Bronchial epithelial cell (primary cell): ENCODE measurements at regions not wholly inside any gene's neighbourhood (a gene's known extent, or its start where the extent isn't known, plus 50 kb on each side); places are given as distances from the start of the nearest gene placed in this dataset.

Experiments used
- DNase-seq: peaks from one replicate; pipeline ENCODE4 v3.0.0-alpha.2; 2010; ENCODE audit warnings: low read depth
- FAIRE-seq: peaks from 2 replicates; lab custom pipeline; 2011; peaks lifted over from hg19 to GRCh38; lab: Jason Lieb, UNC
- H3K27me3 ChIP-seq: 2 replicates; pipeline ENCODE4 v1.5.1; 2011; ENCODE audit warnings: low read length; ENCODE audit not compliant: control insufficient read depth, insufficient read depth
- H3K36me3 ChIP-seq: 2 replicates; pipeline ENCODE4 v1.5.1; 2011; ENCODE audit warnings: low read length; ENCODE audit not compliant: control insufficient read depth, insufficient read depth
- H3K4me3 ChIP-seq: 2 replicates; pipeline ENCODE4 v1.5.1; 2011; ENCODE audit warnings: mild to moderate bottlenecking, low read depth, low read length, control low read depth
- CTCF ChIP-seq: IDR thresholded peaks from 2 replicates; pipeline ENCODE4 v1.5.1; 2011; ENCODE audit warnings: mild to moderate bottlenecking, moderate library complexity, low read length, control low read depth, inconsistent platforms; ENCODE audit not compliant: insufficient read depth, severe bottlenecking

DNA sequence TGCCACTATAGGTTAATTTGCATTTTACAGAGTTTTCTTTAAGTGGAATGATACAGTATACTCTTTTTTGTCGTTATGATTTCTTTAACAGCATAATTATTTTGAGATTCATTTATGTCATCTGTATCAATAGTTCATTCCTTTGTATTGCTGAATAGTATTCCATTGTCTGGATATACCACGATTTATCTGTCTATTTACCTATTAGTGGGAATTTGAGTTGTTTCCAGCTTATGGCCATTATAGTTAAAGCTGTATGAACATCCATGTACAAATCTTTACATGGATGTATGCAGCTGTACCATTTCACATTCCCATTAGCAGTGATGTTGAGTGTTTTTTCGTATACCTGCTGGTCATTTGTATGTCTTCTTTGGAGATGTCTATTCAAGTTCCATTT lies 163.9 kb downstream of the ETNK1 start:
- DNase-seq (no peak), FAIRE-seq (no peak)
- Histone ChIP-seq H3K4me3 (no peak overlapping the region), H3K36me3 (no peaks in the 10 kb centered on the region), H3K27me3 (no peaks in the 10 kb centered on the region)
- no peak for TF ChIP-seq CTCF

GRCh38 chr12:22792138-22792537 lies 167.2 kb downstream of the ETNK1 start:
- no peaks in the 10 kb centered on the region for H3K36me3 ChIP-seq
- FAIRE-seq (no peak), DNase-seq (peak; percentile 57)
- TF ChIP-seq CTCF = no peak
- H3K4me3 ChIP-seq = no peak overlapping the region
- no peaks in the 10 kb centered on the region for H3K27me3 ChIP-seq

GRCh38 chr12:22794017-22794416 lies 169.0 kb downstream of the ETNK1 start:
- no peak for FAIRE-seq
- Histone ChIP-seq H3K4me3 (no peak overlapping the region), H3K36me3 (no peaks in the 10 kb centered on the region), H3K27me3 (no peaks in the 10 kb centered on the region)
- DNase-seq = no peak
- TF ChIP-seq CTCF = no peak

DNA sequence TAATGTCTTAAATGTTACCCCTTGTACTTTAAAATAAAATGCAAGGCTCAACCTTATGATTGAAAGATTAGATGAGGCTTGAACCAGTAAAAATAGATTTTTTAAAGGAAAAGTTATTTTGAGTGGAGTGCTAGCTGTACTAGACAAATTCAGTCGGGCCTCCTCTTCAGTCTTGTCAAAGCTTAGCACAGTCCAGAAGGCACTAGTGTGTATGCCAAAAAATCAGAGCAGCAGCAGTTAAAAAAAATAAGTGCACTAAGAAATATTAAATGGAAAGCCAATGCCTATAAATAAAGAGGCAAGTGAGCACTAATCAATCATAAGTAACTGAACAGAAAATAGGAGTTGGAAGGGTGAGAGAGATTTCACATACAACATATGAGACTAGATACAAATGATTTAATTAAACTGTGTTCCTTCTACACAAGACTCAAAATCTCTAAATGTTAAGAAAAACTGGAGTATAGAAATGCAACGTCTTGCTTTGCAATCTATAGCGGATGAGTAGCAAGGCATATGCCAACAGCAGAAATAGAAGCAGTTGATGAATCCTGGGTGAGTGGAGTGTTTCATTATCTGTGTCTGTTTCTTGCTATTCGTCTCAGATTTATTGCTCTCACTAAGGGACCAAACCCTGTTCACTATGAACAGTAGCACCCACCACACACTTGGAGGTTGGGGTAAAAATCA lies 172.1 kb downstream of the ETNK1 start:
- DNase-seq (no peak), FAIRE-seq (no peak)
- Histone ChIP-seq H3K36me3 (no peaks in the 10 kb centered on the region), H3K4me3 (no peak overlapping the region), H3K27me3 (no peaks in the 10 kb centered on the region)
- TF ChIP-seq CTCF = no peak

DNA sequence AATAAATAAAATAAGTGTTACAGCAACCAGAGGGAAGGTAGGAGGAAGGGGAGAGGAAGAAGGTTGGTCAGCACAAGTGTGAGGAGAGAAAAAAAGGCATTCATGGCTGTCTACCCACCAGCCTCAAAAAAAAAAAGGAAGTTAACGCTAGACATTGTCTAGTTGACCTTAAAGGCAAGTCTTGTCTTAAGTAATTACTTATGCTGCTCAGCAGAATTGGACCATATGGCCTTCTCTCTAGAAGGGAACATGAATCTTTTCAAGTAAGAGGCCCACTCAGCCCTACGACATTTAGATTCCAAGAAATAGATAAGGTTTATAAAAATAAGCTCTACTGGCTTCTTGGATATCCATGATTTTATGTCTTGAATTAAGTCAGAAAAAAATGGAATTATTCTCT lies 172.7 kb downstream of the ETNK1 start:
- Histone ChIP-seq H3K27me3 (no peaks in the 10 kb centered on the region), H3K4me3 (no peak overlapping the region), H3K36me3 (no peaks in the 10 kb centered on the region)
- no peak for FAIRE-seq
- TF ChIP-seq CTCF = no peak
- DNase-seq = no peak

DNA sequence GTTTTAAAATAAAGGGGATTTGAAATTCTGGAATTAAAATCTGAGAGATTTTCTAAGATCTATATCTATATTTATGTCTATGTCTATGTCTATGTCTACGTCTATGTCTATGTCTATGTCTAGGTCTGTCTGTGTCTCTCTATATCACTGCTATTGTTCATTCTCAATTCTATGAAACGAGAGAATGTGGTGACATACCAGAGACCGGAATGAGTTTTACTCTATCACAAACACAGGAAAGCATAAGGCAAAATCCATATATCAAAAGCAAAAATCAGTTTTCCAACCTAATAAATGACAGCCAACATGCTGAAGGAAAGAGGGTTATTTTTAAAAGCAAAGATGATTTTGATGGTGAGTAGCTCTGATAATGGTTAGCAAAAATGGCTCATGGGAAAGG lies 173.1 kb downstream of the ETNK1 start:
- TF ChIP-seq CTCF = no peak
- no peak overlapping the region for H3K4me3 ChIP-seq
- DNase-seq = no peak
- H3K36me3 ChIP-seq = no peaks in the 10 kb centered on the region
- H3K27me3 ChIP-seq = no peaks in the 10 kb centered on the region
- no peak for FAIRE-seq
